KMS-11 (cell line): ENCODE measurements at regions not wholly inside any gene's neighbourhood (a gene's known extent, or its start where the extent isn't known, plus 50 kb on each side); places are given as distances from the start of the nearest gene placed in this dataset.

Experiments
- H2AFZ ChIP-seq: fragments of 200-600 bp; sonication (generic); 2 replicates; pipeline ENCODE4 v1.6.1; 2016; ENCODE audit warnings: antibody characterized with exemption, mixed run types, low read depth
- H3K27ac ChIP-seq: fragments of 200-600 bp; sonication (generic); 2 replicates; pipeline ENCODE4 v1.6.1; 2016; ENCODE audit warnings: mild to moderate bottlenecking, mixed run types
- H3K27me3 ChIP-seq: fragments of 200-600 bp; sonication (generic); 2 replicates; pipeline ENCODE4 v1.6.1; 2017; ENCODE audit warnings: mild to moderate bottlenecking, low read depth, mixed run types, moderate library complexity; ENCODE audit not compliant: insufficient read depth
- H3K36me3 ChIP-seq: fragments of 200-600 bp; sonication (generic); 2 replicates; pipeline ENCODE4 v1.6.1; 2017; ENCODE audit warnings: mild to moderate bottlenecking, mixed run types; ENCODE audit not compliant: insufficient read depth
- H3K4me1 ChIP-seq: fragments of 200-600 bp; sonication (generic); 2 replicates; pipeline ENCODE4 v1.6.1; 2016; ENCODE audit warnings: mild to moderate bottlenecking, low read depth, mixed run types; ENCODE audit not compliant: poor library complexity, severe bottlenecking
- H3K4me2 ChIP-seq: fragments of 200-600 bp; sonication (generic); 2 replicates; pipeline ENCODE4 v1.7.0; 2016; ENCODE audit warnings: mild to moderate bottlenecking, mixed run types
- H3K4me3 ChIP-seq: fragments of 200-600 bp; sonication (generic); IDR thresholded peaks from 2 replicates; pipeline ENCODE4 v1.6.1; 2017; ENCODE audit warnings: low read depth, low read length, mixed read lengths; ENCODE audit not compliant: insufficient read depth
- H3K79me2 ChIP-seq: fragments of 200-600 bp; sonication (generic); 2 replicates; pipeline ENCODE4 v1.6.1; 2016; ENCODE audit warnings: low read depth, mixed run types; ENCODE audit not compliant: insufficient read depth
- H3K9ac ChIP-seq: fragments of 200-600 bp; sonication (generic); 2 replicates; pipeline ENCODE4 v1.6.1; 2016; ENCODE audit warnings: mild to moderate bottlenecking, mixed run types
- H4K20me1 ChIP-seq: fragments of 200-600 bp; sonication (generic); 2 replicates; pipeline ENCODE4 v1.6.1; 2016; ENCODE audit warnings: mild to moderate bottlenecking, mixed run types; ENCODE audit not compliant: insufficient read depth
- CTCF ChIP-seq: fragments of 200-600 bp; sonication (generic); conservative IDR thresholded peaks from 2 replicates; pipeline ENCODE4 v1.6.1; 2017; ENCODE audit warnings: low read depth, mild to moderate bottlenecking, antibody characterized with exemption, low read length, moderate library complexity, mixed read lengths

- Histone ChIP-seq H2AFZ (no peak overlapping the region), H3K4me3 (no peak overlapping the region), H3K27ac (no peak overlapping the region), H3K79me2 (no peaks in the 10 kb centered on the region), H3K36me3 (no peaks in the 10 kb centered on the region), H3K27me3 (no peaks in the 10 kb centered on the region), H3K4me2 (no peak overlapping the region), H3K9ac (no peak overlapping the region), H3K4me1 (no peaks in the 10 kb centered on the region), H4K20me1 (no peaks in the 10 kb centered on the region)
- no peak for TF ChIP-seq CTCF
These were observed 143.2 kb upstream of the ITGA6 start for GRCh38 chr2:172284209-172284608.

DNA sequence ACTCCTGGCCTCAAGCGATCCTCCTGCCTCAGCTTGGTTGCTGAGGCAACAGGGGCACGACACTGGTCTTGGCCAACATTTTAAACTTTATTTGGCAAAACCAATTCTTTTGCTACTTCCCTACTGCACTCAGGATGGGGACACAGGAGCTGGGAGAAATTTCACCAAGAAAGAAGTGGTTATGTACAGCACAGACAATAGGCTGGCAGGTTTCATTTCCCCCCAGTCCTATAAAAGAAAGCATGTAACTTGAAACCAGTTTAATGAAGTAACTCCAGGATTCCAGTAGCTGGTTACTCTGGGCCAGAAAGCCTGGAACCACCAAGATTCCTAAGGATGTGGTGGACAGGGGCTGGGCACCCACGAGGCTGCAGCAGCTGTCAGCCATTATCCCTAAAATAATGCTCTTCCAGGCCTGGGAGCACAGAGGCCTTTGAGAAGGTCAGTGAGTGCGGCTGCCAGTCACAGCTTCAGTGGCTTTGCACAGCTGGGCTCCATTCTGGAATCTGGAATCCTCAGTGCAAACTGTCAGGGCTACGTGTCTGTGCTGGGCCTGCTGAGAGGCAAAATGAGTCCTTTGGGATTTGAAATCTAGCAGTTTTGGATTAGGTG is 142.3 kb upstream of the ITGA6 start:
- Histone ChIP-seq H3K4me1 (no peaks in the 10 kb centered on the region), H3K4me3 (no peak overlapping the region), H3K4me2 (no peak overlapping the region), H3K9ac (no peak overlapping the region), H3K27ac (no peak overlapping the region), H3K79me2 (no peaks in the 10 kb centered on the region), H4K20me1 (no peaks in the 10 kb centered on the region), H2AFZ (no peak overlapping the region), H3K36me3 (no peaks in the 10 kb centered on the region), H3K27me3 (no peaks in the 10 kb centered on the region)
- TF ChIP-seq CTCF: no peak

DNA sequence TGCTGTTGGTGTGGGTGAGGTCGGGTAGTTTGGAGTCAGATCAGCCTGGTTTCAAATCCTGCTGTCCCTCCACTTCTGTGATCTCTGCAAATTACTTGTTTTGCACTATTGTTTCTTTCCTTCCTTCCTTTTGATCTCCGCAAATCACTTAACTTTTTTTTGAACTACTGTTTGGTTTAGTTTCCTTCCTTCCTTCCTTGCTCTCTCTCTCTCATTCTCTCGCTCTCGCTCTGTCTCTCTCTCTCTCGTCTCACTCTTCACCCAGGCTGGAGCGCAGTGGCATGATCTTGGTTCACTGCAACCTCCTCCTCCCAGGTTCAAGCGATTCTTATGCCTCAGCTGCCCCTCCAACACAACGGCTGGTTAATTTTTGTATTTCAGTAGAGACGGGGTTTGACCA is 141.6 kb upstream of the ITGA6 start:
- no peak overlapping the region for H2AFZ ChIP-seq
- no peak overlapping the region for H3K27ac ChIP-seq
- no peak overlapping the region for H3K4me3 ChIP-seq
- no peaks in the 10 kb centered on the region for H3K4me1 ChIP-seq
- H3K27me3 ChIP-seq: no peaks in the 10 kb centered on the region
- H3K79me2 ChIP-seq: no peaks in the 10 kb centered on the region
- TF ChIP-seq CTCF: no peak
- no peak overlapping the region for H3K4me2 ChIP-seq
- H3K36me3 ChIP-seq: no peaks in the 10 kb centered on the region
- no peaks in the 10 kb centered on the region for H4K20me1 ChIP-seq
- no peak overlapping the region for H3K9ac ChIP-seq

- no peaks in the 10 kb centered on the region for H3K36me3 ChIP-seq
- H3K27me3 ChIP-seq: no peaks in the 10 kb centered on the region
- H3K4me1 ChIP-seq: no peaks in the 10 kb centered on the region
- H3K9ac ChIP-seq: no peak overlapping the region
- TF ChIP-seq CTCF: no peak
- H3K79me2 ChIP-seq: no peaks in the 10 kb centered on the region
- H3K4me3 ChIP-seq: no peak overlapping the region
- H3K4me2 ChIP-seq: no peak overlapping the region
- no peak overlapping the region for H2AFZ ChIP-seq
- no peak overlapping the region for H3K27ac ChIP-seq
- no peaks in the 10 kb centered on the region for H4K20me1 ChIP-seq
These were observed 140.2 kb upstream of the ITGA6 start for GRCh38 chr2:172287190-172287589.
